GM18519 (cell line): ENCODE measurements at regions not wholly inside any gene's neighbourhood (a gene's known extent, or its start where the extent isn't known, plus 50 kb on each side); places are given as distances from the start of the nearest gene placed in this dataset.
"Not testable (repeated sequence)": the region's sequence is repeated elsewhere in the genome, so short reads cannot be mapped to it uniquely, and the experiment has no call there.

ENCODE experiments used
- ATAC-seq: cut with Tn5 transposase; IDR thresholded peaks from one replicate; pipeline ENCODE4 v1.9.1; 2021; ENCODE audit warnings: mild to moderate bottlenecking, moderate library complexity; ENCODE audit not compliant: unreplicated experiment, low FRiP score

GRCh38 chr7:12826079-12826478 lies 138.6 kb downstream of the ARL4A start:
- no peak for ATAC-seq

- ATAC-seq = no peak
Measured at GRCh38 chr7:12827219-12827821, 139.9 kb downstream of the ARL4A start.

GRCh38 chr7:12827920-12828319 lies 140.5 kb downstream of the ARL4A start:
- no peak for ATAC-seq

GRCh38 chr7:12831024-12831423 lies 143.6 kb downstream of the ARL4A start:
- no peak for ATAC-seq

GRCh38 chr7:12833829-12834228 lies 146.4 kb downstream of the ARL4A start:
- ATAC-seq = no peak

GRCh38 chr7:12834782-12835181 lies 147.3 kb downstream of the ARL4A start:
- ATAC-seq = no peak

GRCh38 chr7:12839508-12840153 lies 152.2 kb downstream of the ARL4A start:
- ATAC-seq = no peak

- ATAC-seq = not testable (repeated sequence)
Measured at GRCh38 chr7:12844732-12845131, 157.3 kb downstream of the ARL4A start.

- ATAC-seq = no peak
Measured at GRCh38 chr7:12847001-12847400, 159.6 kb downstream of the ARL4A start.

- no peak for ATAC-seq
Measured at GRCh38 chr7:12851142-12851541, 163.7 kb downstream of the ARL4A start.

- no peak for ATAC-seq
Measured at GRCh38 chr7:12851841-12852240, 164.4 kb downstream of the ARL4A start.

GRCh38 chr7:12855036-12855435 lies 167.6 kb downstream of the ARL4A start:
- ATAC-seq = no peak

GRCh38 chr7:12859761-12860160 lies 172.3 kb downstream of the ARL4A start:
- no peak for ATAC-seq

- ATAC-seq = no peak
Measured at GRCh38 chr7:12861070-12861469, 173.6 kb downstream of the ARL4A start.

GRCh38 chr7:12862146-12862545 lies 174.7 kb downstream of the ARL4A start:
- ATAC-seq = no peak

- ATAC-seq = no peak
Measured at GRCh38 chr7:12864470-12865046, 177.1 kb downstream of the ARL4A start.

GRCh38 chr7:12865593-12865992 lies 178.2 kb downstream of the ARL4A start:
- ATAC-seq = no peak

GRCh38 chr7:12866207-12866606 lies 178.8 kb downstream of the ARL4A start:
- ATAC-seq = no peak

GRCh38 chr7:12868027-12868426 lies 180.6 kb downstream of the ARL4A start:
- ATAC-seq = no peak

GRCh38 chr7:12870219-12870618 lies 182.8 kb downstream of the ARL4A start:
- no peak for ATAC-seq

- no peak for ATAC-seq
Measured at GRCh38 chr7:12872487-12872886, 185.1 kb downstream of the ARL4A start.

GRCh38 chr7:12873571-12873970 lies 186.1 kb downstream of the ARL4A start:
- ATAC-seq = no peak
